Heart left ventricle (tissue), 13 donors: ENCODE measurements at regions not wholly inside any gene's neighbourhood (a gene's known extent, or its start where the extent isn't known, plus 50 kb on each side); places are given as distances from the start of the nearest gene placed in this dataset.

Experiments used
- POLR2A ChIP-seq, 2 donors: fragments of 450-650 bp; IDR thresholded peaks; one replicate each; pipeline ENCODE4 v1.6.1; 2017; ENCODE audit warnings: antibody characterized with exemption in 2 of 2, mild to moderate bottlenecking in 2 of 2, moderate library complexity in 2 of 2
- TF ChIP-seq, protein P1 (sequence below), 12 donors: fragments of 200-600 bp; sonication (generic) in 4 of 12; IDR thresholded peaks; one replicate each; pipeline versions ENCODE4 v1.5.0 to v1.8.0; 2018 to 2022; ENCODE audit warnings: antibody characterized with exemption in 12 of 12, mild to moderate bottlenecking in 5 of 12
- donor health status: ischemic (EF 13 %, LVEDD 7.1; RV severe dilation, severe dysfunction).
- donor health status: DM: no; HTN: yes; CAD: no.
- donor health status: DM: no; HTN: no; CAD: no.
- donor health status: ischemic (EF 25% LVEDD 6.9; RV normal size, moderate dysfunction).
- donor health status: ischemic (EF 25% LVEDD 5.7; RV mildly dilated, moderate dysfunction).
- donor health status: ischemic (EF 35%, LVEDD 5.7; RV mildly dilated, moderate dysfunction).
- donor health status: nonischemic (EF 11% LVEDD 7.7; RV severe dilation, severe dysfunction).
- donor health status: DM: yes; HTN: yes; CAD: no.
- donor health status: PGD.
- donor health status: ischemic (EF 29% LVEDD 5.4; RV normal size, mild dysfunction).
- donor health status: nonischemic (EF 23%, LVEDD 6.1; RV moderate dilation, normal function).

GRCh38 chr13:44685641-44686040, 109.5 kb upstream of the TSC22D1 start:
- TF ChIP-seq, protein P1, sequence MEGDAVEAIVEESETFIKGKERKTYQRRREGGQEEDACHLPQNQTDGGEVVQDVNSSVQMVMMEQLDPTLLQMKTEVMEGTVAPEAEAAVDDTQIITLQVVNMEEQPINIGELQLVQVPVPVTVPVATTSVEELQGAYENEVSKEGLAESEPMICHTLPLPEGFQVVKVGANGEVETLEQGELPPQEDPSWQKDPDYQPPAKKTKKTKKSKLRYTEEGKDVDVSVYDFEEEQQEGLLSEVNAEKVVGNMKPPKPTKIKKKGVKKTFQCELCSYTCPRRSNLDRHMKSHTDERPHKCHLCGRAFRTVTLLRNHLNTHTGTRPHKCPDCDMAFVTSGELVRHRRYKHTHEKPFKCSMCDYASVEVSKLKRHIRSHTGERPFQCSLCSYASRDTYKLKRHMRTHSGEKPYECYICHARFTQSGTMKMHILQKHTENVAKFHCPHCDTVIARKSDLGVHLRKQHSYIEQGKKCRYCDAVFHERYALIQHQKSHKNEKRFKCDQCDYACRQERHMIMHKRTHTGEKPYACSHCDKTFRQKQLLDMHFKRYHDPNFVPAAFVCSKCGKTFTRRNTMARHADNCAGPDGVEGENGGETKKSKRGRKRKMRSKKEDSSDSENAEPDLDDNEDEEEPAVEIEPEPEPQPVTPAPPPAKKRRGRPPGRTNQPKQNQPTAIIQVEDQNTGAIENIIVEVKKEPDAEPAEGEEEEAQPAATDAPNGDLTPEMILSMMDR (IDR thresholded peaks at IDR 0.05): no peak
- no peak for TF ChIP-seq POLR2A (IDR thresholded peaks at IDR 0.05)
